ENCODE measurements at regions not wholly inside any gene's neighbourhood (a gene's known extent, or its start where the extent isn't known, plus 50 kb on each side); places are given as distances from the start of the nearest gene placed in this dataset.

DNA sequence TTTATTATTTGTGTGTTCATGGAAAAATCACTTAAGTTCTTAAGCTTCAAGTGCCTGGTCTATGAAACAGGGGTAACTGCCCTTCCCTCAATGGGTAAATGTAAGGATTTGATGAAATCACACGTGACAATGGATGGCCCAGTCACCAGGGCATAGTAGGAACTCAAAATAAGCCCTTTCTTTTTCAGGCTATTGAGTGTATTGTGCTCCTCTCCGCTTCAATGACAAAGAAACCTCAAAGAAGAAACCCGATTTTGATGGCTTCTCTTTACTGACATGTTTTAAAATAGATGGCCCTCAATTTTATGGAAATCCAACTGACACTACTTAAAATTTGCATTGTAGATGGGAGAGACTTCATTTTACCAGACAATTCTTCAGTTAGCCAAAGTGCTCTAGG is 543.5 kb downstream of the OMA1 start:
- TF ChIP-seq, protein P1, sequence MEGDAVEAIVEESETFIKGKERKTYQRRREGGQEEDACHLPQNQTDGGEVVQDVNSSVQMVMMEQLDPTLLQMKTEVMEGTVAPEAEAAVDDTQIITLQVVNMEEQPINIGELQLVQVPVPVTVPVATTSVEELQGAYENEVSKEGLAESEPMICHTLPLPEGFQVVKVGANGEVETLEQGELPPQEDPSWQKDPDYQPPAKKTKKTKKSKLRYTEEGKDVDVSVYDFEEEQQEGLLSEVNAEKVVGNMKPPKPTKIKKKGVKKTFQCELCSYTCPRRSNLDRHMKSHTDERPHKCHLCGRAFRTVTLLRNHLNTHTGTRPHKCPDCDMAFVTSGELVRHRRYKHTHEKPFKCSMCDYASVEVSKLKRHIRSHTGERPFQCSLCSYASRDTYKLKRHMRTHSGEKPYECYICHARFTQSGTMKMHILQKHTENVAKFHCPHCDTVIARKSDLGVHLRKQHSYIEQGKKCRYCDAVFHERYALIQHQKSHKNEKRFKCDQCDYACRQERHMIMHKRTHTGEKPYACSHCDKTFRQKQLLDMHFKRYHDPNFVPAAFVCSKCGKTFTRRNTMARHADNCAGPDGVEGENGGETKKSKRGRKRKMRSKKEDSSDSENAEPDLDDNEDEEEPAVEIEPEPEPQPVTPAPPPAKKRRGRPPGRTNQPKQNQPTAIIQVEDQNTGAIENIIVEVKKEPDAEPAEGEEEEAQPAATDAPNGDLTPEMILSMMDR (IDR thresholded peaks at IDR 0.05; ENCODE audit: control extremely low read depth, extremely low read depth, low read depth, missing control alignments) = no peak

DNA sequence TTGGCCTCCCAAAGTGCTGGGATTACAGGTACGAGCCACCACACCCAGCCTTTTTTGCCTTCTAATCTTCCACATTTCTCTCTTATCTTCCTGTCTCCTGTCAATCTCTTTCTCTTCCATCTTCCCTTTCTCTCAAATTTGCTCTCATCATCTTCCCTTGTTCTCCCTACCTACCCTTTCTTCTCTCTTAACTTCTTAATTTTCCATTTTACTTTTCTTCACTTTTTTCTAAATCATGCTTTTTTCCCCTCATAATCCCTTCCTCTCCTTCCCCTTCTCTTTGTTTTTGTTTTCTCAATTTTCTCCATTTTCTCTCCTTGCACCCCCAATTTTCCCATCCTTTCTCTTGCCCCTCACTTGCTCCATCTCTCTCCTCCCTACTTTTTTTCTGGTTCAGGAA is 545.7 kb downstream of the OMA1 start:
- POLR2A ChIA-PET = no interaction called here
- TF ChIP-seq, protein P1 (IDR thresholded peaks at IDR 0.05; ENCODE audit: control extremely low read depth, extremely low read depth, low read depth, missing control alignments) = no peak
- CTCF ChIA-PET = no interaction called here
- no peak for DNase-seq (ENCODE audit: extremely low spot score)

More for the DNA sequence above, 543.5 kb downstream of the OMA1 start:
- ChIA-PET CTCF (interaction anchor here (0.8 kb wide), 1 partner anchor 23 kb away, joined by 3 read pairs; no protein-coding TSS in a partner anchor), POLR2A (no interaction called here)
- no peak for DNase-seq (ENCODE audit: extremely low spot score)

DNA sequence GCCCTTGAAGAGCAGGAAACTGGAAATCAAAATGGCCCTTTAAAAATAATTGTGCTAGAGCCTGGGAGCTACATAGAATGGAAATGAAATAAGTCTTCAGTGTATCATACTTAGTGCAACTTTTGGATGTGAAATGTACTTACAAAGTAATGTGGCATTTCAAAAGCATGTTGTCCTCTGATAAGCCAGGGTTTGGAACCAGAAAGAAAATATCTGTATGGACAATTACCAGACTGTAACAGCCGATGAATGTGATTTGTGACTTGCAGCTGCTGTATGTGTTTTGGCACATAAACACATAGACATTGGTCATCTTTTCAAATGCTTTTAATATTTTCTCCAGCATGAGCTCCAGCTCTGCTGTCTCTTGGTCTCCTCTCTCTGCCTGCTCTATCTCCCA is 546.4 kb downstream of the OMA1 start:
- ChIA-PET POLR2A (no interaction called here), CTCF (no interaction called here)
- TF ChIP-seq, protein P1 (IDR thresholded peaks at IDR 0.05; ENCODE audit: control extremely low read depth, extremely low read depth, low read depth, missing control alignments) = no peak
- DNase-seq (ENCODE audit: extremely low spot score) = no peak

DNA sequence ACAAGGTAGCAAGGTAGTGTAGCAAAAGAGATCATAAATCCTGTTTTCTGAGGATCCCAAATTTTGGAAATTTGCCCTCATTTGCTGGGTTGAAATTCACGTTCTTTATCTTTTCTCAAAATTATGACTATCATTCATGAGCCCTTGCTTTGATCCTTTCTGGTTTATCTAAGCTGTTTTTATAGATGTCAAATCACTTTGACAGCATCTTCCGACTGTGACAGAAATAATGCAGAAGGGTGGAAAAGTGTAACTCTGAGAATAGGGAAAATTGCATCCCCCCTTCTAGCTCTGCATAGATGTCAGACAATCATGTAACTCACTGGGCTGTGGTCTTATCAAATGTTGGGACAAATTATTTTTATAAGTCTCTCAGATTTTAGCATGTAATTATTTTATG is 550.1 kb downstream of the OMA1 start:
- ChIA-PET POLR2A (no interaction called here), CTCF (no interaction called here)
- TF ChIP-seq, protein P1 (IDR thresholded peaks at IDR 0.05; ENCODE audit: control extremely low read depth, extremely low read depth, low read depth, missing control alignments) = no peak
- no peak for DNase-seq (ENCODE audit: extremely low spot score)

DNA sequence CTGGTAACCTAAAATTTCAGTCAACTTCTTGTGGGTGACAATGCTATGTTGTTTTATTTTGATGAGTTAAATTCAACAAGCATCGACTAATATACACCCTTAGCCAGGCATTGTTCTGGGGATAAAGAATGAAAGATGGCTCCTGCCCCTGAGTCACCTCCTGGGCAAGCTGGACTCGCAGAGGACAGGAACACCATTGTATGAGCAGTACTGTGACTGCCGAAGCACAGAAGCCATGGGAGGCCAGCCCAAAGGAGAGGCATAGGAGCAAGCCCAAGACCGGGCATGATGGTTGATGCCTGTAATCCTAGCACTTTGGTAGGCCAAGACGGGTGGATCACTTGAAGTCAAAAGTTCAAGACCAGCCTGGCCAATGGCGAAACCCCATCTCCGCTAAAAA is 555.2 kb downstream of the OMA1 start:
- ChIA-PET CTCF (no interaction called here), POLR2A (no interaction called here)
- TF ChIP-seq, protein P1 (IDR thresholded peaks at IDR 0.05; ENCODE audit: control extremely low read depth, extremely low read depth, low read depth, missing control alignments) = no peak
- DNase-seq (ENCODE audit: extremely low spot score) = no peak

DNA sequence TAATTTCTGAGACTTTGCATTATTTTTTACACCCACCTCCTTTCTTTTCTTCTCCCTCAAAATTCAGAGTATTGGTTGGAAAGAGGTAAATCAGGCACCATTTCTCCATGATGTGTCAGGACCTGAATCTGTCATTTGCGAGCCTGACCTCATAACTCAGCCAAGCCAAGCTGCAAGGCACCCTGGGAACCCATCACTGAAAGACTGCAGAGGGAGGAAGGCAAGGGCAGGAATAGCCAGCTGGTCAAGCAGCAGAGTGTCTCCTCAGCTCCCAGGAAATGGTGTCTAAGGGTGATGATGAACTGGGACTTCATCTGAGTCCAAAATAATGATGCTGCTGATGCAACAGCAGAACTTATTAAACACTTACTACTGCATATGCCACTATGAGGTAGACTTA is 556.6 kb downstream of the OMA1 start:
- TF ChIP-seq, protein P1 (IDR thresholded peaks at IDR 0.05; ENCODE audit: control extremely low read depth, extremely low read depth, low read depth, missing control alignments) = no peak
- CTCF ChIA-PET = no interaction called here
- POLR2A ChIA-PET = no interaction called here
- no peak for DNase-seq (ENCODE audit: extremely low spot score)

DNA sequence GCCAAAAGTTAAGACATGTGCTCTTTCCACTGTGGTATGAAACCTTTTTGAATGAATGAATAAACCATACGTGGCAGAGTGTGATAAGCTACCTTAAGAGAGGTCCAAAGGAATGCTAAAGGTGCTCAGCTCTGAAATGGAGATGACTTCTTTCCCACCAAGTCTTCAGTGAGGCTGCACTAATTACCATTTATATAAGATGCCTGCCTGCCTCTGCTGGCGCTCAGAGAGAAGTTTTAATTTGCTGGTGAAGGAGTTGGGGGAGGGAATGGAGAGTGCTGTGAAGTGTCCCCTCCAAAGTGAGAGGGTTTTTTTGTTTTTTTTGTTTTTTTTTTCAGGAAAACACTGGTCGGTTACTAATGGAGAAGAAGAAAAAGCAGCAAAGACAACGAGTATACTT is 559.0 kb downstream of the OMA1 start:
- DNase-seq (ENCODE audit: extremely low spot score) = no peak
- ChIA-PET POLR2A (no interaction called here), CTCF (no interaction called here)
- TF ChIP-seq, protein P1 (IDR thresholded peaks at IDR 0.05; ENCODE audit: control extremely low read depth, extremely low read depth, low read depth, missing control alignments) = no peak

Measured in GM10248 (cell line).